HG02623 (cell line): ENCODE measurements at regions not wholly inside any gene's neighbourhood (a gene's known extent, or its start where the extent isn't known, plus 50 kb on each side); places are given as distances from the start of the nearest gene placed in this dataset.

Source experiments
- ATAC-seq: cut with Tn5 transposase; IDR thresholded peaks from one replicate; pipeline ENCODE4 v1.9.1; 2021; ENCODE audit warnings: moderate library complexity; ENCODE audit not compliant: unreplicated experiment

DNA sequence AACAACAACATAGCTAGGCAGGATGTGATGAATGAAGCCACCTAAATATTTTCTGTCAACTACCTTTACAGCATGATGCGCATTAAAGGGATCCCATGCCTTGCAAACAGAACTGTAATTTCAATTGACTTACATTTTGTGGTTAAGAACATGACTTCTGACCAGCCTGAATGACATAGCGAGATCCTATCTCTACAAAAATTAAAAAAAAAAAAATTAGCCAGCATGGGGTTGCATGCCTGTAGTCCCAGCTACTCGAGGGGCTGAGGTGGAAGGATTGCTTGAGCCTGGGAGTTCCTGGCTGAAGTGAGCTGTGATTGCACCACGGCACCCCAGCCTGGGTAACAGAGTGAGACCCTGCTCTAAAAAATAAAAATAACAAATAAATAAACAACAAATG is 680.6 kb downstream of the IQCM start:
- ATAC-seq: no peak

DNA sequence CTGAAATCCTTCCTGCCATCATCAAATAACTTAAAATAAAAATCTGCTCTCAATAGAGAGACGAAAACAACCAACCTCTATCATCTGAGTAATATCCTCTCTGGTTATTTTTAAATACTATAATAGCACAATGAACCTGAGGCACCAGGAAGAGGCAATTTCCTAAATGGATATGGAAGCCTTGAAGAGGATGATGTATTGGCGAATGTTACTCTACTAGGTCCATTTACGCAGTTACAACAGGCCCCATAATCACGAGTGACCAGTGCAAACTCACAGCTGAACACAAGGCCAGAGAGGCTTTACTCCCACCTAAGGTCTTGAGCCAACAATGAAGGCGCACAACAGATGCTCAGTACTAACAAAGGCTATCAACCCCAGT is 678.8 kb upstream of the NR3C2 start:
- ATAC-seq: no peak

DNA sequence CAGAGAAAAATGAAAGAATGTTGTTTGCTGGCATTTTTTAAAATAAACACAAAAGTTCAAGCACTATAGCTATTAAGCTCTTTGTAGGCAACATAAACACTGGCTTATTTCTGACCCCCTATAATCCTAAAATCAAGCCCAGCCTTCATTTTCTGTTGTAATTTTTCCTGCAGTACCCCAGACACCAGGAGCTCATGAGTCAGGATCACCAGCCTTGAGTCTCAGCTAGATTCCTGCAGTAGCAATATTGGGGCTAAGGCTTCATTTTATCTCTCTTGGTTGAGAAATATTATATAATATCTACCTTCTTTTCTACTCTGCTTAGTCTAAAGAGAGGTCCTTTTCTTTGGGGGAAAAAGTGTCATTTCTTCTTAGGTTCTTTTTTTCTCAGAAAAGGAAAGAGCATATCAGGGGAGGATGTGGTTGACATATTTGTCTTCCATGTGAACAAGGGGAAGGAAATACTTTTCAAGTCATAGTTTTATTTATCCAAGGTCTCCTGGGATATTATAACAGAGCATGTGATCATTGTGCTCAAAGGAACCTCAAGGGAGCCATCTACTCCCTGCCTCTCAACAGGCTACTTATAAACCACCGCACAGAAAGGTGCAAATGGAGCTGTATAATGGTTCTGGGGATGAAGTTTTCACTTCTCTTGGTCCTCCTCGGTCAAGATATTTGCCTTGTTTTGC is 678.3 kb upstream of the NR3C2 start:
- ATAC-seq: no peak

DNA sequence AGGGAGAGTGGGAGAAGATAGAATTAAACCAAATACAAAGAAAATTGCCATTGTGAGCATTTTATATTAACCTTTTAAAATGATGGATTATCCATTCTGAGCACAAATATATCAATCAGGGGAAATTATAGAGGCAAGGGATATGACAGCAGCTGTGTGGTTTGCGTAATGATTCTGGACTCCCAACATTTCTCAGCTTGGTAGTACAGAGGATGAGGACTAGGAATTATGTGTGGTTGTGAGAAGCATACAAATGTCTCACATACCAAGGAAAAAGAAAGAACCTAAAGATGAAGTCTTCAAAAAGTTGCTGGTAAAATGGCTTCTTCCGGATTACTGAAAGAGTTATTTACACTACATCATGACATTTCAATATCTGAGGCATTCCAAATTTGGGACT is 674.6 kb upstream of the NR3C2 start:
- no peak for ATAC-seq

DNA sequence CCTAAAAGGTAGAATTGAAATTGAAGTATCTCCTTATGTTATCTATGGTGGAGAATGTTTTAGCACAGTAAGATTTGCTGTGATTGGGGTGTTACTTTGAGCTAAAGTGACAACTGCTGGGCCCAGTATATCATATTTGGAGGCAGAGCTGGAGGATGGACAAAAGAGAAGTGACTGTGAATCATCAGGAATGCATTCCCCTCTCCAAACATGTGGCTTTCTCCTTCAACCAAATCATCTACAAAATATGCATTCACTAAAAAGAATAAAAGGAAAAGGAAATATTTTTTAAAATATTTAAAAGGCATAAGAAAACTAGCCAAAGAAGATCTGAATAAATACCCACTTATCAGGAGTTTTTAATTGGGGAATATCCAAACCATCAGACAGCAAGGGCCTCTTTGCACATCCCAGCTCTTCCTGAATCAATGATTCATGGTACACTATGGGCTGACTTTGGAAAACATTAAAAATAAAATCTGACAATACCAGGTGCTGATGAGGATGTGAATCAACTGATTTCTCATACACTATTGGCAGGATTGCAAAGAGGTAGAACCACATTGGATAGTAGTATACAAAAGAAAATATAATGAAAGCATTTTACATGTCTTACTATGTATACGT is 671.7 kb upstream of the NR3C2 start:
- ATAC-seq: no peak

DNA sequence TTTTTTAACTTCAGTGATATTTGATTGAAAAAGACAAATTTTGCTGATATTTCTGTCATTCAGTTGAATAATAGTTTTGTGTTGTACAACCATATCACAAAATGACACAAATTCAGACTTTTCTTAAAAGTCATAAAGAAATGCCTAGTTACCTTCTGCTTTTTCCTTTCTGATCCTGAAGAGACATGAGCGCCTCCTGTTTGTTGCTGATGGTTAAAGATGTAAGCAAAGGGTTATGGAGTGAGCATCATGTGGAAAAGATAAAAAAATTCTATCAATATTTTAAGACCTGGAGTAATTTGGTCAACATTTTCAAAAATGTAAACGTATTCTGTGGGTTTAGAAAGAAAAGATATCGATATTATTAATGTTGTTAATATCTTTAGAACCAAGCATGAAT is 669.9 kb upstream of the NR3C2 start:
- ATAC-seq: no peak

DNA sequence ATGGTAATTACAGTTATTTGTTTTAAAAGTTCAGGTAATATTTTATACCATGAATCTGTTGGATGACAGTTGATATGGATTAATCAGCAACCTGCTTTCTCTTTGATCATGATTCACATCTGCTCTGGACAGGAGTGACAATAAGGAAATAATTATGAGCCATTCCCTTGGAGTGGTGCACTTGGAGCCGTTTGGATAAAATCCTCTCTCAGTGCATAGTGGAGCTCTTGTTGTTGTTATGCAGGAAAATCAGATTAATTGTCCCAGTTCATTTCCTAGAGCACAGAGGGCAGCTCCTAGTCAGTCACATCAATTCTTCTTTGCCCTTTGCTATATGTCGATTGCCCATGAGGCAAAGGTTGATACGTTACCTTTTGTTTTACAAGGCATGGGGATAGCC is 668.3 kb upstream of the NR3C2 start:
- no peak for ATAC-seq

DNA sequence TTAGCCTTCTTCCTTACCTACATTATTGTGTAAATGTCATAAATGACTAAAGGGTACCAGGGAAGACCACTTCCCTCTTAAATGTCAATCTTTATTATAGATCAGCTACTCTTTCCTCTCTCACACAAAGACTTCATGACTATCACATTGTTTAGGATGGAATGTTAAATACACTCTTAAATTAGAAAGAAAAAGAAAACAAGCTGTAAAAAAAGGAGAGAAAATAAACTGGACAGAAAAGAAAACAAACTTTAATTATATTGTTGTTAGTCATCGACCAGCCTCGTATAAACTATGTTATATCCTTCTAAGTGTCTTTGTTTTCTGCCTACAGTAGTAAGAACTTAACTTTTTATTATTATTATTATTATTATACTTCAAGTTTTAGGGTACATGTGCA is 666.4 kb upstream of the NR3C2 start:
- ATAC-seq: no peak

DNA sequence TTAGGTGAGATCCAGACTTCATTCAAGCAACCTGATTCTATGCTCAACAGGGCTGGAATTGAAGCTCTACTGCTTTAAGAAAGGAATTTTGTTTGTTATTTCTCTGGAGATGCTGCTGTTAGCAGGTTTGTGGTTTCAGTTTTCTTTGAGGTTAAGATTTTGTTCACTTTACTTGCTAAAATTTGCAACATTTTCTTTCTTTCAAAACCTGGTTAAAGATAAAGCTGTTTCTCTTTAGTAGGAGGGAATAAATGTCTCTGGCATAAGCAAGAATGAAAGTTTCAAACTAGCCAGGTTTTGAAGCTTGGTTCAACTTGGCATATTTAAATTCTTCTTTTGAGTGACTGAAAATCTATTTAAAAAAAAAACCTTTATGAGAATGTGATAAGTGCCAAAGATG is 660.6 kb upstream of the NR3C2 start:
- no peak for ATAC-seq

DNA sequence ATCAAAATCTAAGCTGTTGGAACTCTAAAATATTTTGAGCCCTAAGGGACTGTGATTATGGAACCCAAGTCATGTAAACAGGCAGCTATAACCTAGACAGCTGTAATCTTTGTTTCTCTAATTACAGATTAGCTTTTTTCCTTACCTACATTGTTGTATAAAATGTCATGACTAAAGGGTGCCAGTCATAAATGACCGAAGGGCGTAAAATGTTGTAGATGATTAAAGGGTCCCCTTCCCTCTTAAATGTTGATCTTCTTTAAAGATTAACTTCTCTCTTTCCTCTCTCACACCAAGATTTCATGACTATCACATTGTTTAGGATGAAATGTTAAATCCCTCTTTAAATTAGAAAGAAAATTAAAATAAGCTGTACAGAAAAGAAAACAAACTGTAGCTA is 659.4 kb upstream of the NR3C2 start:
- no peak for ATAC-seq

DNA sequence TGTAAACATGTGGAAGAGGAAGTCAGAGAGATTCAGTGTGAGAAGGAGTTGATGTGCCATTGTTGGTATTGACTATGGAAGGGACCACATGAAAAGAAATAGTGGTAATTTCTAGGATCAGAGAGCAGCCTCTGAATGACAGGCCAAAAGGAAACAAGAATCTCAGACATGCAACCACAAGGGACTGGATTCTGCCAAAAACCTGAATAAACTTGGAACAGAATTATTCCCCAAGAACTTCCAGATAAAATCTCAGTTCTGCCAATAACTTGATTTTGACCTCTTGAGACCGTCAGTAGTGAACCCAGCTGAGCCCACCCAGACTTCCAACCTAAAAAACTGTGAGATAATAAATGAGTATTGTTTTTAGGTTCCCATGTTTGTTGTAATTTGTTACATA is 653.6 kb upstream of the NR3C2 start:
- ATAC-seq: no peak

DNA sequence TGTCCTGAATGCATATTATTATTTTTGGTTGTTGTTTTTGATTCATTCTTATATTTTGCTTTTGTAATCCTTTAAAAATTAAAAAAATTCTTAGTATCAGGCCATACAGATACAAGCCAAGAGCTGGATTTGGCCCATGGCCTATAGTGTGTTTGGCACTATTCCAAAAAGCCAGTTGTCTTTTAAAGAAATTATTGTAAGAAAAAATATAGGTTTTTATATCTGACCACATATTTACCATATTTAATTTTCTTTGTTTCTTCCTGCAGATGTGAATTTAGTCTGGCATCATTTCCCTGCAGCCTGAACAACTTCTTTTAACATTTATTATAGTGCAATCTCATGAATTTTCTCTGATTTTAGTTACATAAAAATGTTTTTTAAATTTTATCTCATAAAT is 652.8 kb upstream of the NR3C2 start:
- ATAC-seq: no peak

DNA sequence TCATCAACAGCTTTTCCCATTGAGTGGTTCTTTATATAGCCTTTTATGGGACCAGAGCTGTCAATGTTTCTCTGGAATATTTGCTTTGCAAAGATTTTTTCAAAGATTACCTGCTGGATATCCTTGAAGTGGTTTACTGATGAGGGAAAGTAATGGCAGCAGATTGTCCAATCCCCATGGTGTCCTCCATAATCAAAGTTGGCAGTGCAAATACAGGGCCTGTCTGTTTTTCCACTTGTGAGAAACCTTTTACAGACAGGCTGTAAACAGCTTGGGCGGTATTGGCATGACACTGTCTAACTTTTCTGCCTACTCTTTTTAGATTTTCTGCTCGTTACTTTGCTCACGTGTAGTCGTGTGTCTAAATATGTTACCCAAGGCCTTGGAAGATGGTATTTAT is 641.9 kb upstream of the NR3C2 start:
- ATAC-seq: no peak

DNA sequence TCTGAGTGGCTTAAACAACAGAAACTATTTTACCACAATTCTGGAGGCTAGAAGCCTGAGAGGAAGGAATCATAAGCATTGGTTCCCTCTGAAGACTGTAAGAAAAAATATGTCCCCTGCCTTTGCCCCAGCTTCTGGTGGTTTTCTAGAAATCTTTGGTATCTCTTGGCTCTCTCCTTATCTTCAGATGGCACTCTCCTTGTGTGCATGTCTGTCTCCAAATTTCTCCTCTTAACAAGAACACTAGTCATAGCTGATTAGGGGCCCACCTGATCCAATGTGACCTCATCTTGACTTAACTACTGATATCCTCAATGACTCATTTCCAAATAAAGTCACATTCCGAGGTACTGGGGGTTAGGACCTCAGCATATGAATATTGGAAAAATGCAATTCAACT is 635.0 kb upstream of the NR3C2 start:
- ATAC-seq: no peak

DNA sequence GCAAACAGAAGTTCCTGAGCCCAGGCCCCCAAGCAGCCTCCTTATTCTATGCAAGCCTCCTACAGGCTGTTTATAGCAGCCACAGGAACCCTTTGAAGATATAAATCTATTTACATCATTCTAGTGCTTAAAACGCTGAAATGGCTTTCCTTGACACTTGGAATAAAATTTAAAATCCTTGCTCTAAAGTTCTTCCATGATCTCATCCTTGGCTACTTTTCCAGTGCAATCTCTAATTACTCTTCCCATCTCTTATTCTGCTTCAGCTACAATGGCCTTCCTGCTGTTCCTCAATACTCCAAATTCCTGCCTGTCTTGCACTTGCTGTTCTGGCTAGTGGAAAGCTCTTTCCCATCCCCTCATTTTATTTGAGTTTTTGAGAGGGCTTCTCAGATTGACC is 634.2 kb upstream of the NR3C2 start:
- ATAC-seq: no peak

DNA sequence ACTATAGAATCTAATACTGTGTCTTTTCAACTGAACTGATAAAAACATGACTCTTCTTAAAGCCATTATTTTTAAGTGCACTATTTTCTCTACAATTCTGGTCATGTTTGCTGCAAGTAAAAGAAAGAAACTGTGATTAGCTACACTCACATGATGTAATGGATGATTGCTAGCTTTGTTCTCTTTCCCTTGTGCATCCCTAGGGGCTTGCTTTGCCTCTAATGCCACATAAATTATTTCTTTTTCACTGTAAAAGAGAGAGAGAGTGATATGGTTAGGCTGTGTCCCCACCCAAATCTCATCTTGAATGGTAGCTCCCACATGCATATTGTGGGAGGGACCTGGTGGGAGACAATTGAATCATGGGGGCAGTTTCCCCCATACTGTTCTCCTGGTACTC is 630.2 kb upstream of the NR3C2 start:
- ATAC-seq: no peak

DNA sequence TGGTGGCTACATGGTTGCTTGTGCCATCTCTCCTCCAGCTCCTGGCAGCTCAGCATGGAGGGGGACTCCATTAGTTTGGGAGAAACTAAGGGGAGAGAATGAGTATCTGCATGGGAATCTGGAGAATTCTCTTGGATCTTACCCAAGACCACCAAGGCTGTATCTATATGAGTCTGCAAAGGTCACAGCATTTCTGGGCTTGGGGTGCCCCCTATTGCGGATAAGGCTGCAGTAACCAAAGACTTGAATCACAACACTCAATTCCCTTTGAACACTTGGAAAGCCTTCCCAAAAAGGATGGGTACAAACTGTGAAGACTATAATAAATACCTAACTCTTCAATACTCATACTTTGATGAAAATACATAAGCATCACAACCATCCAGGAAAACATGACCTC is 623.5 kb upstream of the NR3C2 start:
- ATAC-seq: no peak

DNA sequence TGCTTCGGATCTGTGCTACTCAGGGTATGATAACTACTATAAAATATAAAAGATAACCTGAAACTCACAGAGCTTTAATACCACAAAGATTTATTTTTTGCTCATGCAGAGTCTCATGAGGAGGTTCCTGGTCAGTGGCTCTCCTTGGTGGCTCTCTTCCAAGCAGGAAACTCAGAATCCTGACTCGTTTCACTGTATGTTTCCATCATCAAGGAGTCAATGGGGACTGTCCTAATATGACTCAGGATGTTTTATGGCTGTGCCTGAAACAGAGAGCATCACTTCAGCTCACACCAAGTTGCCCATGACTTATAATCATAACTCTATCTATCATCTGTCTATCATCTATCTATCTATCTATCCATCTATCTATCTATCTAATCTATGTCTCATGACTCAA is 620.8 kb upstream of the NR3C2 start:
- no peak for ATAC-seq

DNA sequence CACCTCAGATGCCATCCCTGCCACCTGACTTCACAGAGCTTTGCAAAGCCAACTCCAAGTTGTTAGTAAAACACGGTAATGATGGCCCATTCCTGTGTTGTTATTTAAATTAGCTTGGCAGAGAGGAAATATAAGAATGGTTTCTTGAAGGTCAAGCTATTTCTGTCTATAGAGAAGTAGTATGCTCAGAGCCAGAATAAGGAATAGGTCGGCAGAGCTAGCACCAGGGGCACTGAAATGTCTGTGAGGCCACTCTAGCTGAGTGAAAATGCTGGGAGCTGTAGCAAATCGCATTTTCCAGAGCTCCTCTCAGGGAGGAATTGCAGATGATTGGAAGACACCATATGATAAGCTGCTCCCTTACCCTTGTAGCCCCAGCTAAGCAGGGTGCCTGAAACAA is 615.4 kb upstream of the NR3C2 start:
- ATAC-seq: no peak

DNA sequence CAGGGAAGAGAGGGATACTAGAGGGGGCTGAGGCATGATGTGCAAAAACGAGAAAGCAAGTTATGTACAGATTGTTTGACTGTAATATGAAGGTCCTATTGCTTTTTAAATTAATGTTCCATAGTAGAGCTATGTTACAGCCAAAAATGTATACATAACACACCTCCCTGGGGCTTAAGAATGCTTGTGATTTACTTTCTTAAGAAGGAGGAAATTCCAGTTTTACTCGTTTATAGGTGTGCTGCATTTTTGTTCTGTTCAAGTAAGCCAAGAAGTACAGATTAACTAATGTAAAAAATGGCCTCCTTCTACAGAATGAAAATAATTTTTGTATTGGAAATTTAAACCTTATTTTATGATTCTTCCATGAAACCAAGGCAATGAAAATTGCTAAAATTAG is 614.4 kb upstream of the NR3C2 start:
- ATAC-seq: no peak

DNA sequence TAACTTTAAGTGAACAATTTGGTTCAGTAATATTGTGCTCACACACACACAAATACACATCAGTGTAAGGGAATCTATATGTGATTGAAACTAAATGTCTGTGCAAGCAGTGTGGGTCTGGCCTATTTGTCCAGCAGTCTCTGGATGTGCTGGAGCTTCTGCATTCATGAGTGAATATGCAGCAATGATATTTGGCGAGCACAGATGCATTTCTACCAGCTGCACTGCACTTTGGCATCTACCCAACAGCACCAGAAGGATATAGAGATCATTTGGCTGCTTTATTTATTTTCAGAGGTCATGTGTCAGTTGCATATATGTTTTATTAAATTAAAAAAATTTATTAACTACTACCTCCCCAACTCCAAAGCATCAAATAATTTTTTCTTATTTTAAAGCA is 613.4 kb upstream of the NR3C2 start:
- ATAC-seq: no peak

DNA sequence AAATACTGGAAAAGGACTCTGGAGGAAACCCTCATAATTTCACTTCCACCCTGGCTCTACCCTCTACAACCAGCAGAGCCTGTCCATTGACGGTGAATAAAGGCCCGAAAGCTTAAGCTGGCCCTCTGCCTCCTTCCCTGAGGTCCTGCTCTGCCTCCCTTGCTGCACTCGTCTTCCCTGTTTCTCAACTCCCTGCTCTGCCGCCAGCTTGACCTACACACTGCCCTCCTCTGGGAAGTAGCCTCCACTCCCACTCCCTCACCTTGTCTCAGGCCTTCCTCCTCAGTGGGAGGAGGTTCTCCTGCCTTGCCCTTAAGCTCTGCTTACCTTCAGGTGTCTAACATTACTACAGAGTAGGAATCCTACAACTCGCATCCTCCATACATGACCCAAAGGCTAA is 608.6 kb upstream of the NR3C2 start:
- ATAC-seq: no peak

DNA sequence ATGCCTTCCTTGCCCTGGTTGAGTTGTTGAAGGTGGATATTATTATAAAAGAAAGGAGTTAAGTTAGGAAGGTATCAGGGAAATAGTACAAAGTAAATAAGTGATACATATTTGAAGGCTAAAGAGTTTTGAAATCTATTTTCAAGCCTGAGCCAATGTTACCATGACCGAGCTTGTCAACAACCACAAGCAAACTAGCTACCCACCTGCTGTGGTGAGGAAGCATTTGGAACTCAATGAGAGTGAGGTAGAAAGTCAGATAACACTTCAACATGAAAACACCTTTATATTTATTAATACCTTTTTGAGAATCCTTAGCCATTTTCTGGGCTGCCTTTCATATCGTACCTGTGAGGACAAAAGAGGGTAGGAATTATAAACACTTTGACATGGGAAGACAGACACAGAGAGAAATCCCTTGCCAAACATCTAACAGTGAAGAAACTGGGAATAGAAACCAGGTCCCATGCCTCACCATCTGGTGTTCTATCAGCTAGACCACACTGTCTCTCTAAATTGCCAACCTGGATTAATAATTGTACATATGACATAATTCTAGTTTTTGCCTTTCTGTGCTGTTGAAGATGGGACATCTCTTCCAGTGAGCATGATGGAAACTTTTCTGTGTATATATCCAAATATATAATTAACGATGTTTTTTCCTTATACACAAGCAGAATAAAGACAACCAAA is 606.4 kb upstream of the NR3C2 start:
- no peak for ATAC-seq
